NCI-H2107 treated with DMSO at 0.1 percent for 48 hours (cell line): ENCODE measurements at regions not wholly inside any gene's neighbourhood (a gene's known extent, or its start where the extent isn't known, plus 50 kb on each side); places are given as distances from the start of the nearest gene placed in this dataset.
"Not testable (repeated sequence)": the region's sequence is repeated elsewhere in the genome, so short reads cannot be mapped to it uniquely, and the experiment has no call there.

Experiments used
- DNase-seq: peaks from one replicate; lab custom pipeline; 2025; ENCODE audit not compliant: unreplicated experiment; lab: John Stamatoyannopoulos, UW

DNA sequence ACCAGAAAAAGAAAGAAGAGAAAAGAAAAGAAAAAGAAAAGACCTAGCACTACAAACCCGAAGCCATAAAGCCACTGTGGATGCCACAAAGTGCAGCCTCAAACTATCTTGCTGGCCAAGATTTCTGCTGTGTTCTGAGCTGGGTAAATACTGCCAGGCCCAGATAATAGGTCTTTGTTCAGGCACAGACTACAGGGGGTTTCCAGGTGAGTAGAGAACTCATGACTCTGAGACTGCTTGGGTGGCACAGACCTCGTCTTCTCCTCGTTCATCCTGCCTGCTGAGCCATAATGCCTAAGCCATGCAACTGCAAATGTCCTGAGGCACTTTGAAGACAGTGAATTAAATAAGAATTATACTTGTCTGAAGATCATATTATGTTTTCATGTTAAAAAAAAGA lies 651.8 kb downstream of the LMO4 start:
- DNase-seq = no peak

DNA sequence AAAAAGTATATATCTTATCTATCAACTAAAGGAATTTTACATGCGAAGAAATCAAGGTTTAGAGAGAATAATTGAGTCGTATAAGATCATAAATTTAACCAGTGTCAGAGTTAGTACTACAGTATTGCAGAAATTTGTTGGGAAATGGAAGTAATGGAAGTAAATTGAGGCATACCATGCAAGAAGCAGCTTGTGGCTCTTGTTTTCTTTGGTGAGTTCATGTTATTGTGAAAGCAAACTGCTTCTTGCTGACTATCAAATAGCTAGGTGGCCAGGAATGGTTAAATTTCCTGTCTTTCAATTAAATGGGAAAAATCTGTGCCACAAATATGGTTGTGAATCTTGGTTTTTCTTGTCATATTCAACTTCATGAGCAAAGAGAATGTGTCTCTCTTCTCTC lies 652.7 kb downstream of the LMO4 start:
- DNase-seq = no peak

DNA sequence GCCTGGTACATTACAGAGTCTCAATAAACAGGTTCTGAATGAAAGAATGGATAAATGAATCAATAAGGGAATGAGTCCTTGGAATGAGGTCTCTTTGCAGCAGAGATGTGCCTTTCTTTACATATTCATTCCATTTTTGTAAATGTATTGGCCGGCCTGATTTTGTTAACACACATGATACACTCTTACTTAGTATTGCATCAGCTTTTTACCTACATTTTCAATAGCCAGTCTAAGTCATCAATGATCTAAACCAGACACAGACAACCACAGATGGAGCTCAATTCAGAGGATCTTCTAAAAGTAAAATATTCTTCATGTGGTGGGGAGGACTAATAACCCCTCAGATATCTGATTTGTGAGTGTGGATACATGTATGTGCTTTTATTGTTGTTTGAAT lies 653.1 kb downstream of the LMO4 start:
- no peak for DNase-seq

DNA sequence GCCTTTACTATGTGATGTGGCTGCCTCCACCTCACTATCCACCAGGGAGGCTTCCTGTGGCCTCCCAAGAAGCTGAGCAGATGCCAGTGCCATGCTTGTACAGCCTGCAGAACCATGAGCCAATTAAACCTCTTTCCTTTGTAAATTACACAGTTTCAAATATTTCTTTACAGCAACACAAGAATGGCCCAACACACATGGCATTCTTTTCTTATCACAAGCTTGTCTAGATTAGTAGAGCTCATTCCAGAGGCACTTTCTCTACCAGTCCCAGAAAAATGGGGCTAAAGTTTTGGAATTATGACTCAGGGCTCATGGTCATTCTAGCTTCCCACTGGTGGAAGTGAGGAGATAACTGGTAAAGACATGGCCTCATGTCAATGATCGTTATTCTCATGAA lies 655.2 kb downstream of the LMO4 start:
- no peak for DNase-seq

DNA sequence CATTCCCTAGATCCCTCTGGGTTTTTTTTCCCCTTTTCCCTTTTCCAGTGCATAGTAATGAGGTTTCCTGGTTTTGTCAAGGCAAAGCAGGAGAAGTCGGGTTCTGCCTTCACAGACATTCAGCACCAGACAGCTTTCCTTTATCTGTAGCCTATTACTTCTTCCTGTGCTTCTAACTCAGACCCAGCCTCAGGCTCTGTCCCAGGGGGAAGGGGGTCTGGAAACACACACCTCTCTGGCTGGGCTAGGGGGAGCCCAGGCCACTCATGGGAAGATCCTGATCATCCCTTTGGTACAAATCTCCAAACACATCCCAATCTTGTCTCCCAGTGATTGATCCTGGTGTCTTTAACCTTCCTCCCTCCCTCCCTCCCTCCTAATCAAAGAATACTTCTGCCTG lies 656.4 kb downstream of the LMO4 start:
- DNase-seq = no peak

DNA sequence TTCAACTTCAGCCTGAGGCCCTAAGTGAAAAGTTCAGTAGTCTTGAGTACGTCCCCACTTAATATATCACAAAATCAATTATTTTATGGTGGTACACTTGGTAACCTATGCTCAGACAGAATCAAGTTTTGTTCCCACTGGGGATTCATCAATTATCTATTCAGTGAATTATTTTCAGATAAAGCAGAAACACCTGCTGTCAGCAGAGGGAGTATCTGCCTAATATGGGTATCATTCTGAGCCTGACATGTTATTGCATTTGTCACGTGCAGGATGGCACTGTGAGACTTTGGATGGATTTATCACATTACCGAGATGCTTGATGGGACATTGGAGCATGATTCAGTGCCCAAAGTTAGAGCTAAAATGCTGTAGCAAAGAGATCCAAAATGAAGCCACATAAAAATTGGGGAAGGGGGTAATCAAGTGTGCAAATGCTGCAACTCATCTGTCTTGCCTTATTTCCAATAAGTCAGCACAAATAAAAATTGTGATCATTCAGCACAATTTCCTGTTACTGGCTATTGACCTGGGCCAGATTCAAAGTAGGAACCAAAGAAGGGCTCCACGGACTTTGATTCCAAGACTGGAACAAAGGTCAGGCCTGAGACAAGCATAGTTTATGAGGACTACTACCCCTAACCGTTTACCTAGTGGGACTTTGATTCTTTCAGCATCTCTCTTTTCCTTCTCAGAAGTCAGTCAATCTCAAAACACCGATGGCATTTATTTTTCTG lies 657.6 kb downstream of the LMO4 start:
- no peak for DNase-seq

DNA sequence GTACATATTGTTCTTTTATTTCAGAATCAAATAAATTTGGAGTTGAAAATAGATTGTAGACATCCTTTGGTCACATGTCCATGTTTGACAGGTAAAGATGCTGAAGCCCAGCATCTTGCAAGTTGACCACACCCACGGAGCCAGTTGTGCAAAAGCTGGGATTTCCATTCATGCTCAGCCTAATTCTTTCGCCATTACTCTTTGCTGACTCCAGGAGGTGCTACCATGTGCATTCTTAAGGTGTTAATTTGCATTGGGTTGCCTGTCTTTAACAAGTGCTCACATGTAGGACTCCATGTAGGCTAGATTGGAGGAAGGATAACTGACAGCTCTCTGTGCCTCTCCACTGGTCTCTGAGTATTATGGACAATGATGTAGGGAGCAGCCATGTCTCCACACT lies 660.7 kb downstream of the LMO4 start:
- DNase-seq = no peak

DNA sequence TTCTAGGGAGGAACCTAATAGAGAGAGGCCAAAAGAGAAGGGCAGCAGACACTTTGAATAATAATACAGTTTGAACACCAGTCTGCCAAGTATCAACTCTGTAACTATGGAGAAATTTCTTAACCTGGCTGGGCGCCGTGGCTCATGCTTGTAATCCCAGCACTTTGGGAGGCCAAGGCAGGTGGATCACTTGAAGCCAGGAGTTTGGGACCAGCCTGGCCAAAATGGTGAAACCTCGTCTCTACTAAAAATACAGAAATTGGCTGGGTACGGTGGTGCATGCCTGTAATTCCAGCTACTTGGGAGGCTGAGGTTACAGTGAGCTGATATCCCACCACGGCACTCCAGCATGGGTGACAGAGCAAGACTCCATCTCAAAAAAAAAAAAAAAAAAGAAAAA lies 663.9 kb downstream of the LMO4 start:
- not testable (repeated sequence) for DNase-seq

DNA sequence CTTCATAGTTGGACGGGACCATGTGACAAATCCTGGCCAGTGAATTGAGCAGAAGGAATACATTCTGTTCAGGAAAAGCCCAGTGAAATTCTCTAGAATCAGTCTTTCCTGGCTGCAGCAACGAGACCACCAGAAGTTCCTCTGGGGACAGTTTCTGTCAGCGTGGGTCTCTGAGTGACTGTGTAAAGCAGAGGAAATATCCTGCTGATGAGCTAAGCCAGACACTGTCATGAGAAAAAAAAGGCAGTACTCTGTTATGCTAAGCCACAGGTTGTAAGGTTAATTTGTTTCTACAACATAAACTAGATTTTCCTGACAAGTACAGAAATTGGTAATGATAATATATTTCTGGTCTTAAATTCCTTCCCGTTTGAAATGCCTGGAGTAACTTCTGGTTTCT lies 664.4 kb downstream of the LMO4 start:
- DNase-seq = no peak

DNA sequence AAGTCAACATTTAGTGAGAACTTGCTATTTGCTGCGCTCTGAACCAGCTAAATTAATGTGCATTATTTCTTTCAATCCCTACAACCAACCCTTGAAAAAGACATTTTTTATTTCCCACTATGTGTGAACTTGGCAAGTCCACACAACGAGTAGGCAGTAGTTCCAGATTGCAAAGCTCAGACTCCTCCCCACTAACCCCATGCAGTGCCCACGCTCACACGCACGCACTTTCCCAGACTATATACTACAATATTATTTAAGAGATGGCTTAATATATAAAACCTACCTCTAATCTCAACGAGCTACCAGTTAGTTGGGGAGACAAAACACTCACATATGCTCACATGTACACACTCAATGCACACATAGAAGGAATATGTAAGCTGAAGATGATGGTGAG lies 671.2 kb downstream of the LMO4 start:
- no peak for DNase-seq

DNA sequence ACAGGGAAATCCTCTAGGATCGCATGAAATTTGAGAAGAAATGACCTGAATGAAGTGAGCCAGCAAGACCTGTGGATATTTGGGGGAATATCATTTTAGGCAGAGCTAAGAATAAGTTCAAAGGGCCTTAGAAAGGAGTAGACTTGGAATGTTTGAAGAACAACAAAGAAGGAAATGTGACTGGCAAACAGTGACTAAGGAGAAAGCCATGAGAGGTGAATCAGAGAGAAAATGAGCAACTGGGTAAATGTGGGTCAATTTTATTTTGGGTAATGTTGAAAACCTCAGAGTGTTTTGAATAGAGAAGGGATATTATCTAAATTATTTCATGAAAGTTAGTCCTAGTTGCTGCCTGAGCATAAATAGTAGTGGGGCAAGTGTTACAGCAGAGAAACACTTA lies 672.8 kb downstream of the LMO4 start:
- no peak for DNase-seq

DNA sequence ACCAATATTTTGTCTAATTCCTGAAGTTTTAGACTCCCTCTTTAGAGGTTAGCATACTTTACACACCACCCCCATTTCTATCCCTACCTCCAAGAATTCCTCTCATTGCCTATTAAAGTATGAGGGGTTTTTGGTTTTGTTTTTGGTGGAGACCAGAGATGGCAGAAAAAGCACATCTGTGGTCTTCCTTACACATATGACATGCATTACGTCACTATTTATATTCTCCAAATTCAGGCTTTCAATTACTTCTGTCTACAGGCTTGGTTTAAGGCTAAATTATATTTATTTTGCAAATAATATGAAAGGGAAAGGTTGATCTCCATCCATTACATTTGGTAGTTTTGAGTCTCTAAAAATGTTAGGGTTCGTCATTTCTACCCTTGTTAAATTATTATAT lies 674.6 kb downstream of the LMO4 start:
- DNase-seq = no peak

DNA sequence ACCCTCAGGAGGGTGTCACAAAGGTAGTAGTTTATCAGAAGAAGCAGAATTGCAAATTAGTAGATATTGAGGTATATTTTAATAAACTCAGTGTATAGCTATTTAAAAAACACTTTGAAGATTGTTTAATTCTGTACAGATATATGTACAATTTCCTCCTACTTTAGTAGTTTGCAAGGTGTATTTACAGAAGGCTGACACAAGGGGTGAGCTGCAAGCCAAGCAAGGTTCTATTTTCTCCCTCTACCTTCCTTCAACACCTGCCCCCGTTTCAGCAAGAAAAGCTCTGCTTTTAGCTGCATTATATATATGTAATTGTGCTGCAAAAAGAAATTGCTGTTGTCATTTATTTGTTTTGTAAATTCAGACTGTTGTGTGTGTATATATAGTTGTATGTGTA lies 674.2 kb upstream of the PKN2 start:
- no peak for DNase-seq

DNA sequence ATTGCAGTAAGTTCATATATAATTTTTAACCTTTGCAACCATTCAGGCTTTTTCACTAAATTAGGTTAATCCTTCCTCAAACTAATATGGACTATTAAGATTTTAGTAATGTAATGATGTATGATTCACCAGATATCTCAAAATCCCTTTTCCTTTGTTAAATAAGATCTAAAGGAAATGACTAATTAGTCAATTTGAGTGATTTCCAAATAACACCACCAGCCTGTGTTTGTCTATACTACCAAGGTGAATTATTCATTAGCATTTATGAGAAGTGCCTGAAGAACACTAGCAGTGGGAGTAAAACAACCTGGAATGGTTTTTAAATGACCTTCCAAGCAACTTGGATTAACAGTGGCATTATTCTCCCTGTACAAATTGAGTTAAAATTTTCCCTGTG lies 670.6 kb upstream of the PKN2 start:
- no peak for DNase-seq

DNA sequence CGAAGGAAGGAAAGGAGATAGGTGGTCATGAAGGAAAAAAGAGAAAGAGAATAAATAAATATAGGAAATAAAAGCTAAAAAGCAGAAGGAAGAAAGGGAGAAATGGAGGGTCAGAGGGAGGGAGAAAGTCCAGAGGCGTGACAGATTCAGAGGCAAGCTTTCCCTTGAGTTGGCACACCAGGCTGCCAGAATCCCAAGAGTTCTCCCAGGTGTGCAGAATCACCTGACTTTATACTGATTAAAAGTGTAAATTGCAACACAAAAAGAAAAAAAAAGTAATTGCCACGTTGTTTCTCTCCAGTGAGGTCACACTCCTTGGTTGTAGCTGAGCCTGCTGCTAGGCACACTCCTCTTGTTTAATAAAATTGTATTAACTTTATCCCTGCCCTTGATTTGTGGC lies 669.9 kb upstream of the PKN2 start:
- no peak for DNase-seq

DNA sequence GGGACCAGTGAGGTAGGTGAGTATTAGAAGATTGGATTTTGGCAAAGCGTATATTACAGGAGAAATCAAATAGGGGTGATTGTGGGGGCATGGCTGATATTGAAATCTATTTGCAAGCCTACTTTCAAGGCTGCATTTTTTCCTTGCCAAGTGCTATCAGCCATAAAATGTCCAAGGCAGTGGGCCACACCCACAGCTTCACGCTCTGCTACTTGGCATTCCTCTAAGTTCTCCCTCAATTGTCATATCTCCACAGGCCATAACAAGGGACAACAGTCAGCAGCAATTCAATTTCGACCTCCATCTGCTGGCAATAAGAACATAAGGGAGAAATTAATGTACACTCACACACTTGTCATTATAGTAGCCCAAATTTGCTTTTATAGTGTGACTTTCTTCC lies 667.1 kb upstream of the PKN2 start:
- no peak for DNase-seq

DNA sequence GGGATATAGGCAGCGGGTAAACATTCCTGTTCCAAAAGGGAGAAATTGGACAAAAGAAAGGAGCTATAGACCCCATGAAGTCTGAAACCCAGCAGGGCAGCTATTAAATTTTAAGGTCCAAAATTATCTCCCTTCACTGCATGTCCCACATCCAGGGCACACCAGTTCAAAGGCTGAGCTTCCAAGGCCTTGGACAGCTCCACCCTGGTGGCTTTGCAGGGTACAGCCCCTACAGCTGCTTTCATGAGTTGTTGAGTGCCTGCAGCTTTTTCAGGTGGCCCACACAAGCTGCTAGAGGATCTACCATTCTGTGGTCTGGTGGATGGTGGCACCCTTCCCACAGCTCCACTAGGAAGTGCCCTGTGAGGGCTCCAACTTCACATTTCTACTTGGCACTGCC lies 662.5 kb upstream of the PKN2 start:
- no peak for DNase-seq

DNA sequence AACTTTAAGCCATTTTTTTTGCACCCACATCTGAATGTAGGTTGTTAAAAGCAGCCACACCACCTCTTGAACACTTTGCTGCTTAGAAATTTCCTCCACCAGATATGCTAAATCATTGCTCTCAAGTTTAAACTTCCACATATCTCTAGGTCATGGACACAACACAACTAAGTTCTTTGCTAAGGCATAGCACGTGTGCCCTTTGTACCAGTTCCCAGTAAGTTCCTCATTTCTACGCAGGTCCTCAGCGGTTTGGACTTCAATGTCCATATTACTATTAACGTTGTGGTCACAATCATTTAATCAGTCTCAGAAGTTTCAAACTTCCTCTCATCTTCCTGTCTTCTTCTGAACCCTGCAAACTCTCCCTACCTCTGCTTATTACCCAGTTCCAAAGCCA lies 661.6 kb upstream of the PKN2 start:
- no peak for DNase-seq

DNA sequence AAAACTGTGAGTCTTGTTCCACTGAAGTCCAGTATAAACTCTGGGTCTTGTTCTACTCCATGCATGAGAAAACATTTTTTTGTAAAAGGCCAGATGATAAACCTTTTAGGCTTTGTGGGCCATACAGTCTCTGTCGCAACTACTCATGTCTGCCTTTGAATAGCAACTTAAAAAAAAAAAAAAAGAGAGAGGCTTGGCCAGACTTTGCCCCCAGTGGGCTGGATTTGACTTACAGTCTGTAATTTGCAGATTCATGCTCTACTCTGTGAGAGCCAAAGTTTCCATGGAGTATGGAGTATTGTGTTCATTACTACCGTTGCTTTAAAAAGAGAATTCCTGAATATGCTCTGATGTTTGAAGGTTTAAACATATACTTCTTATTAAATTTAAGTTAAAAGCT lies 654.9 kb upstream of the PKN2 start:
- no peak for DNase-seq

DNA sequence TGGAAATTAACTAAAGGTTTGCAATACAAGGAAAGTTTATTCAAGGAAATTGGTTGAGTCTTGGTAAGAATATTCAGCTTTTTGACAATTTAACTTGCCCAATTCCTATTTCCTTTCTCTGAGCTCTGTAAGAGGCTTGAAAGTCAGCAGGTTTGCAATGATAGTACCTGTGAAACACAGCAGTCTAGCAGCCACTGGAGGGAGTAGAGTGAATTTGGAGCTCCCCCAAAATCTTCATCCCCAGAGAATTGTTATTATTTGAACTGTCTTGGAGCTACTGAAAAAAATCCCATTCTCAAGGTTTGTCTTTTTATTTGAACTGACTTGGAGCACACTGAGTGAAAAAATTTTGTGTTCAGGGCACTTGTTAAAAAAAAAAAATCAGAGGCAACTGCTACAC lies 654.2 kb upstream of the PKN2 start:
- DNase-seq = no peak

DNA sequence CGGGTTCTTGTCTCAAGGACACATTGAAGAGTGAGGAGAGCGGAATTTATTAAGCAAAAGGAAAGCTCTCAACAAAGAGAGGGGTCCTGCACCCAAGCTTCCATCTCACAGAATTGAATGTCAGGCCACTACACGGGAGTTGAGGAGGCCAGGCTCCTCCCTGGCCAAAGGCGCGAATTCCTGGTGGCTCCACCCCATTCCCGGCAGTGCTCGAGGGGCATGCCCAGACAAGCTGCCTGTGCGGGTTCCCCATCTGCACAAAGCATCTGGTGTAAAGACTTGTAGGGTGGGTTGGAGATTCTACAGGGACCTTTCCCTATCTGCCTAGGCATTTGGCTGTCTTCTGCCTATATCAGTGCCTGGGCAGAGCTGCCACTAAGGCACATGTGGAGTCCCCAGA lies 648.5 kb upstream of the PKN2 start:
- DNase-seq = no peak

DNA sequence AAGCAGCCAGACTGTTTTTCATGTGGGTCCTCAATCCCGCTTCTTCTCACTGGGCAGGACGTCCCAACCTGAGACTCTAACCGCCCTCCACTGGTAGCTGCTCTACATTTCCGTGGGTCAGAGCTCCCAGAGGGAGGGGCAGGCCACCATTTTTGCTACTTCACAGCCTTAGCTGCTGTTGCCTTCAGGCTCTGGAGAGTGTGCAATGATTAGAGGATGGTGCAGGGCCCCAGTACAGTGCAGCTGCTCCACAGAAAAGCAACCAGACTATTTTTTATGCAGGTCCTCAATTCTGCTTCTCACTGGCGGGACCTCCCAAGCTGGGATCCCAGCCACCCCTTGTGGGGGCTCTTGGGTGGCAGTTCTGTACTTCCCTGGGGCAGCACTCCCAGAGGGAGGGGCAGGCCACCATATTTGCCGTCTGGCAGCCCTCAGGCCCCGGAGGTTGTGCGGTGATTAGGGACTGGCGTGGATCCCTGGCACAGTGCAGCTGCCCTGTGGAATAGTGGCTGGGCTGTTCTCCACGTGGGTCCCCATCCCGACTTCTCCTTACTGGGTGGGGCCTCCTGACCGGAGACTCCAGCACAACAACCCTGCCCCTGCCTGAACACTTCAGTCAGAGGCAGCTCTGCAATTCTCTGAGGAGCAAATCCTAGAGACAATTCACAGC lies 647.6 kb upstream of the PKN2 start:
- no peak for DNase-seq

DNA sequence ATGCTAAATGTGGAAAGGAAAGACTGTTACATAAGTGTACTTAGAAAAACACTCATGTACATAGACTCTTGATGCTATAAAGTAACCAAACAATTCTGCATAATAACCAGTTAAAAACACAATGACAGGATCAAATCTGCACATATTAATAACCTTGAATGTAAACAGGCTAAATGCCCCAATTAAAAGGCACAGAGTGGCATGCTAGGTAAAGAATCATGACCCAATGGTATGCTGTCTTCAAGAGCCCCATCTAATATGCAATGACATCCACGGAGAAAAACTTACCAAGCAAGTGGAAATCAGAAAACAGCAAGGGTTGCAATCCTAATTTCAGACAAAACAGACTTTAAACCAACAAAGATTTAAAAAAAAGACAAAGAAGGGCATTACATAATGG lies 644.8 kb upstream of the PKN2 start:
- DNase-seq = no peak
